GM12878 (cell line): ENCODE measurements at regions not wholly inside any gene's neighbourhood (a gene's known extent, or its start where the extent isn't known, plus 50 kb on each side); places are given as distances from the start of the nearest gene placed in this dataset.

Experiments used
- ATAC-seq: fragments of 200-7000 bp; cut with Tn5 transposase; 3 replicates; pipeline ENCODE4 v1.9.1; 2020; ENCODE audit warnings: mild to moderate bottlenecking, moderate library complexity
- BruUV-seq: library from RNA; stranded (reverse); fragments of 400-500 nt; replicated peaks from 2 replicates; lab custom pipeline; 2021; lab: Mats Ljungman, UMichigan
- CTCF ChIA-PET: fragments of 300-600 bp; sonication (Branson Sonifier 250); formaldehyde crosslinking; extraction: SDS; loops from one replicate; lab custom pipeline; 2021; ENCODE audit warnings: inconsistent platforms; lab: Yijun Ruan, JAX
- POLR2A ChIA-PET: fragments of 350-600 bp; formaldehyde crosslinking; extraction: SDS; loops from one replicate; lab custom pipeline; 2021; ENCODE audit warnings: inconsistent platforms; lab: Charles Lee
- RAD21 ChIA-PET: fragments of 300-600 bp; sonication (Branson Sonifier 250); formaldehyde crosslinking; loops from one replicate; lab custom pipeline; 2023; ENCODE audit warnings: antibody characterized with exemption; ENCODE audit not compliant: unreplicated experiment; lab: Charles Lee
- SMC1A ChIA-PET: fragments of 300-600 bp; sonication (Branson Sonifier 250); formaldehyde crosslinking; loops from one replicate; lab custom pipeline; 2023; ENCODE audit not compliant: unreplicated experiment, uncharacterized antibody; lab: Charles Lee
- DNase-seq: peaks from one replicate; pipeline ENCODE4 v3.0.0-alpha.2; 2011; ENCODE audit warnings: low read depth, low spot score
- FAIRE-seq: peaks from 3 replicates; lab custom pipeline; 2011; peaks lifted over from hg19 to GRCh38; lab: Jason Lieb, UNC
- H2AFZ ChIP-seq: 2 replicates; pipeline ENCODE4 v1.6.0; 2011; ENCODE audit warnings: low read depth, low read length, control low read depth; ENCODE audit not compliant: control insufficient read depth
- H3K27ac ChIP-seq: 2 replicates; pipeline ENCODE4 v1.5.1; 2011; ENCODE audit warnings: control low read depth; ENCODE audit not compliant: control insufficient read depth, insufficient read depth
- H3K27me3 ChIP-seq, 2 experiments: replicated peaks in 1 of 2; 2 replicates each; pipeline versions ENCODE4 v1.6.0 to v1.6.1; 2011; ENCODE audit warnings: low read length in 1 of 2; ENCODE audit not compliant: control insufficient read depth in 2 of 2, insufficient read depth in 2 of 2
- H3K36me3 ChIP-seq, 2 experiments: 2 replicates each; pipeline ENCODE4 v1.5.1; 2011; ENCODE audit warnings: low read length in 1 of 2; ENCODE audit not compliant: control insufficient read depth in 2 of 2, insufficient read depth in 2 of 2
- H3K4me1 ChIP-seq: 2 replicates; pipeline ENCODE4 v1.6.1; 2011; ENCODE audit warnings: mild to moderate bottlenecking, low read length, moderate library complexity, mixed read lengths; ENCODE audit not compliant: control insufficient read depth, insufficient read depth
- H3K4me2 ChIP-seq: 2 replicates; pipeline ENCODE4 v1.6.0; 2011; ENCODE audit warnings: control low read depth; ENCODE audit not compliant: control insufficient read depth, insufficient read depth
- H3K4me3 ChIP-seq: fragments of 200-600 bp; sonication (generic); 2 replicates; pipeline ENCODE4 v1.5.1; 2016
- H3K79me2 ChIP-seq: 2 replicates; pipeline ENCODE4 v1.6.0; 2011; ENCODE audit warnings: low read length; ENCODE audit not compliant: control insufficient read depth, insufficient read depth
- H3K9ac ChIP-seq: 2 replicates; pipeline ENCODE4 v1.8.0; 2011; ENCODE audit warnings: low read length, control low read depth, mixed read lengths; ENCODE audit not compliant: control insufficient read depth, insufficient read depth
- H3K9me3 ChIP-seq: replicated peaks from 3 replicates; pipeline ENCODE4 v1.5.1; 2011; ENCODE audit warnings: mild to moderate bottlenecking, low read length; ENCODE audit not compliant: control insufficient read depth, insufficient read depth
- H4K20me1 ChIP-seq: 2 replicates; pipeline ENCODE4 v1.6.0; 2011; ENCODE audit not compliant: control insufficient read depth, insufficient read depth
- ASH2L ChIP-seq: fragments of 300-600, 200-600 bp; sonication (generic); IDR thresholded peaks from 2 replicates; pipeline ENCODE4 v1.6.1; 2017; ENCODE audit warnings: low read depth, mild to moderate bottlenecking, borderline replicate concordance
- BRCA1 ChIP-seq: IDR thresholded peaks from 2 replicates; pipeline ENCODE4 v1.6.1; 2011; ENCODE audit warnings: low read depth, low read length, improper control_type of control experiment
- CBX3 ChIP-seq: fragments of 200-600 bp; sonication (generic); IDR thresholded peaks from 2 replicates; pipeline ENCODE4 v1.6.1; 2016; ENCODE audit warnings: low read depth, borderline replicate concordance
- CREB1 ChIP-seq: IDR thresholded peaks from 2 replicates; pipeline ENCODE4 v1.6.1; 2012; ENCODE audit warnings: low read depth, mild to moderate bottlenecking, inconsistent platforms
- ESRRA ChIP-seq: IDR thresholded peaks from 2 replicates; pipeline ENCODE4 v1.6.1; 2012; ENCODE audit warnings: mild to moderate bottlenecking, low read length, improper control_type of control experiment
- GABPA ChIP-seq: IDR thresholded peaks from 2 replicates; pipeline ENCODE4 v1.6.1; 2014; ENCODE audit warnings: antibody characterized with exemption, low read depth, mild to moderate bottlenecking, inconsistent platforms
- MXI1 ChIP-seq: fragments of 150-350 bp; IDR thresholded peaks from 2 replicates; pipeline ENCODE4 v1.6.1; 2011; ENCODE audit warnings: low read depth, mild to moderate bottlenecking, inconsistent platforms, low read length, improper control_type of control experiment
- NFIC ChIP-seq: IDR thresholded peaks from 2 replicates; pipeline ENCODE4 v1.6.1; 2012; ENCODE audit warnings: low read depth, mild to moderate bottlenecking, inconsistent platforms, low read length, moderate library complexity
- NFYB ChIP-seq: IDR thresholded peaks from 2 replicates; pipeline ENCODE4 v1.6.1; 2011; ENCODE audit warnings: low read depth, mild to moderate bottlenecking, low read length, improper control_type of control experiment, moderate library complexity; ENCODE audit not compliant: insufficient read depth
- TAF1 ChIP-seq: IDR thresholded peaks from 2 replicates; pipeline ENCODE4 v1.6.1; 2011; ENCODE audit warnings: mild to moderate bottlenecking, low read depth, low read length, borderline replicate concordance
- WGBS: methylation state at CpG from one replicate; pipeline ENCODE4 v1.1.6; 2016; ENCODE audit warnings: low lambda C conversion rate; ENCODE audit not compliant: insufficient replicate concordance, insufficient coverage; ENCODE audit errors: missing lambda C conversion rate; 5-methylcytosine and 5-hydroxymethylcytosine counted together
- in situ Hi-C: fragments of 300-500 bp; cut with MboI; formaldehyde crosslinking; loops from 9 replicates; pipeline ENCODE4 v1.14.3; 2018; ENCODE audit warnings: mixed read lengths
- intact Hi-C: fragments of 100-400 bp; cut with micrococcal nuclease; formaldehyde crosslinking; loops from one replicate; pipeline ENCODE4 v1.14.2; 2022; ENCODE audit not compliant: unreplicated experiment
- TF ChIP-seq, protein P1 (sequence below): IDR thresholded peaks from 2 replicates; pipeline ENCODE4 v1.6.1; 2011; ENCODE audit warnings: borderline replicate concordance, low read depth, mild to moderate bottlenecking, moderate library complexity, low read length; ENCODE audit not compliant: insufficient read depth, poor library complexity, severe bottlenecking
- TF ChIP-seq, protein P2 (sequence below): fragments of 450-650 bp; IDR thresholded peaks from 2 replicates; pipeline ENCODE4 v1.6.1; 2016; ENCODE audit warnings: mild to moderate bottlenecking
- TF ChIP-seq, protein P3 (sequence below): fragments of 450-650 bp; IDR thresholded peaks from 2 replicates; pipeline ENCODE4 v1.6.1; 2017; ENCODE audit warnings: antibody characterized with exemption, mild to moderate bottlenecking, moderate library complexity

DNA sequence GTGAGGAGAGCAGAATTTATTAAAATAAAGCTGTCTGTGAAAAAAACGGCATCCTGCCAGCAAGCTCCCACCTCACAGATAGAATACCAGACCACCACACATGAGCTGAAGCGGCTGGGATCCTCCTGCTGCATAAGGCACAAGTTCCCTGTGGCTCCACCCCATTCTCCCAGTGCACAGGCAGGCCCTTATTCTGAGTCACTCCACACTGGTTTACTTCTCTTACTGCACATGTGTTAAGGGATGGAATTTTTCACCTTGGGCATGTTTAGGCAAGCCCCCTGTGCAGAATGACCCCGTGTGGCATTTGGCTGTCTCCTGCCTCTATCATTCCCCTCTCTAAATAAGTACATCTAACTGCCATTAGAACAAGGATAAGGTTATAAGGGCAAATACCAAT, 115.0 kb upstream of the ELAVL2 start:
- intact Hi-C loops = no loop called here
- no TSS peak for BruUV-seq
- no peak for FAIRE-seq

More for the DNA sequence above, 115.0 kb upstream of the ELAVL2 start:
- Histone ChIP-seq H3K27ac (no peak overlapping the region), H3K4me3 (no peak overlapping the region), H2AFZ (no peak overlapping the region), H3K79me2 (no peaks in the 10 kb centered on the region), H4K20me1 (no peaks in the 10 kb centered on the region), H3K4me2 (no peak overlapping the region), H3K9me3 (no peaks in the 10 kb centered on the region; the same call in 2 of the 3 replicates), H3K4me1 (no peaks in the 10 kb centered on the region), H3K36me3 (no peaks in the 10 kb centered on the region), H3K27me3 (no peaks in the 10 kb centered on the region), H3K9ac (no peak overlapping the region)
- no peak for DNase-seq
- 3% methylated on average over 3 of the region's 3 CpGs for WGBS
- RAD21 ChIA-PET = interaction anchor here (1.6 kb wide), 1 partner anchor 15 kb away, joined by 6 read pairs; no protein-coding TSS in a partner anchor
- ATAC-seq = no peak; the same call in 2 of the 3 replicates
- TF ChIP-seq NFYB (no peak), NFIC (no peak), ASH2L (no peak), CREB1 (no peak), CBX3 (no peak), TAF1 (no peak), BRCA1 (no peak), MXI1 (no peak), ESRRA (no peak), GABPA (no peak)
- TF ChIP-seq, protein P1, sequence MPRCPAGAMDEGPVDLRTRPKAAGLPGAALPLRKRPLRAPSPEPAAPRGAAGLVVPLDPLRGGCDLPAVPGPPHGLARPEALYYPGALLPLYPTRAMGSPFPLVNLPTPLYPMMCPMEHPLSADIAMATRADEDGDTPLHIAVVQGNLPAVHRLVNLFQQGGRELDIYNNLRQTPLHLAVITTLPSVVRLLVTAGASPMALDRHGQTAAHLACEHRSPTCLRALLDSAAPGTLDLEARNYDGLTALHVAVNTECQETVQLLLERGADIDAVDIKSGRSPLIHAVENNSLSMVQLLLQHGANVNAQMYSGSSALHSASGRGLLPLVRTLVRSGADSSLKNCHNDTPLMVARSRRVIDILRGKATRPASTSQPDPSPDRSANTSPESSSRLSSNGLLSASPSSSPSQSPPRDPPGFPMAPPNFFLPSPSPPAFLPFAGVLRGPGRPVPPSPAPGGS = no peak
- TF ChIP-seq, protein P2, sequence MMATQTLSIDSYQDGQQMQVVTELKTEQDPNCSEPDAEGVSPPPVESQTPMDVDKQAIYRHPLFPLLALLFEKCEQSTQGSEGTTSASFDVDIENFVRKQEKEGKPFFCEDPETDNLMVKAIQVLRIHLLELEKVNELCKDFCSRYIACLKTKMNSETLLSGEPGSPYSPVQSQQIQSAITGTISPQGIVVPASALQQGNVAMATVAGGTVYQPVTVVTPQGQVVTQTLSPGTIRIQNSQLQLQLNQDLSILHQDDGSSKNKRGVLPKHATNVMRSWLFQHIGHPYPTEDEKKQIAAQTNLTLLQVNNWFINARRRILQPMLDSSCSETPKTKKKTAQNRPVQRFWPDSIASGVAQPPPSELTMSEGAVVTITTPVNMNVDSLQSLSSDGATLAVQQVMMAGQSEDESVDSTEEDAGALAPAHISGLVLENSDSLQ = no peak
- TF ChIP-seq, protein P3, sequence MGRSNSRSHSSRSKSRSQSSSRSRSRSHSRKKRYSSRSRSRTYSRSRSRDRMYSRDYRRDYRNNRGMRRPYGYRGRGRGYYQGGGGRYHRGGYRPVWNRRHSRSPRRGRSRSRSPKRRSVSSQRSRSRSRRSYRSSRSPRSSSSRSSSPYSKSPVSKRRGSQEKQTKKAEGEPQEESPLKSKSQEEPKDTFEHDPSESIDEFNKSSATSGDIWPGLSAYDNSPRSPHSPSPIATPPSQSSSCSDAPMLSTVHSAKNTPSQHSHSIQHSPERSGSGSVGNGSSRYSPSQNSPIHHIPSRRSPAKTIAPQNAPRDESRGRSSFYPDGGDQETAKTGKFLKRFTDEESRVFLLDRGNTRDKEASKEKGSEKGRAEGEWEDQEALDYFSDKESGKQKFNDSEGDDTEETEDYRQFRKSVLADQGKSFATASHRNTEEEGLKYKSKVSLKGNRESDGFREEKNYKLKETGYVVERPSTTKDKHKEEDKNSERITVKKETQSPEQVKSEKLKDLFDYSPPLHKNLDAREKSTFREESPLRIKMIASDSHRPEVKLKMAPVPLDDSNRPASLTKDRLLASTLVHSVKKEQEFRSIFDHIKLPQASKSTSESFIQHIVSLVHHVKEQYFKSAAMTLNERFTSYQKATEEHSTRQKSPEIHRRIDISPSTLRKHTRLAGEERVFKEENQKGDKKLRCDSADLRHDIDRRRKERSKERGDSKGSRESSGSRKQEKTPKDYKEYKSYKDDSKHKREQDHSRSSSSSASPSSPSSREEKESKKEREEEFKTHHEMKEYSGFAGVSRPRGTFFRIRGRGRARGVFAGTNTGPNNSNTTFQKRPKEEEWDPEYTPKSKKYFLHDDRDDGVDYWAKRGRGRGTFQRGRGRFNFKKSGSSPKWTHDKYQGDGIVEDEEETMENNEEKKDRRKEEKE = no peak
- in situ Hi-C loops = no loop called here
- SMC1A ChIA-PET = interaction anchor here (1.3 to 1.4 kb wide), 2 partner anchors 9 to 29 kb away, joined by 5 to 7 read pairs; no protein-coding TSS in a partner anchor
- POLR2A ChIA-PET = interaction anchor here (1.0 kb wide), 1 partner anchor 9 kb away, joined by 5 read pairs; no protein-coding TSS in a partner anchor
- CTCF ChIA-PET = interaction anchor here (1.1 kb wide), 1 partner anchor 29 kb away, joined by 4 read pairs; no protein-coding TSS in a partner anchor
